ENCODE measurements at regions not wholly inside any gene's neighbourhood (a gene's known extent, or its start where the extent isn't known, plus 50 kb on each side); places are given as distances from the start of the nearest gene placed in this dataset.

DNA sequence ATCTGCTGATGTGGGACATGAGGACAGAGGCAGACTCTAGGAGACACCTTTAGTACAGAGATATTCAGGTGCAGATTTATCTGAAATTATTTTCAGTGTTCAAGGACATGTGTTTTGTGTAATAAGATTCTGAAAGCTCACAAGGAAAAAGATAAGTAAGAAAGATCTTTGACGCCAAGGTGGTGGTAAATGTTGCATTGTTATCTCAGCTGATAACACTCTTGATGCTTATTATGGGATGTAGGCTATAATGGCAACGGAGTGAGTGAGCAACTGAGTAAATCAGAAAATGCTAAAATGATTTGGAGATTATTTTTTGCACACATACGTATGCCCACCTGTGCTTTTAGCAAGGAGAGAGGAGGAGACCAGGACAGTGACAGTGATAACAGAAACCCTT, 510.9 kb downstream of the KLF12 start:
- Histone ChIP-seq H3K4me3 (no peak overlapping the region), H3K27me3 (0 out of 2 replicates have a peak, but pooled peaks cover 2% of the 10 kb centered on the region), H3K9me3 (no peaks in the 10 kb centered on the region), H3K36me3 (no peaks in the 10 kb centered on the region)
- no peak for DNase-seq

DNA sequence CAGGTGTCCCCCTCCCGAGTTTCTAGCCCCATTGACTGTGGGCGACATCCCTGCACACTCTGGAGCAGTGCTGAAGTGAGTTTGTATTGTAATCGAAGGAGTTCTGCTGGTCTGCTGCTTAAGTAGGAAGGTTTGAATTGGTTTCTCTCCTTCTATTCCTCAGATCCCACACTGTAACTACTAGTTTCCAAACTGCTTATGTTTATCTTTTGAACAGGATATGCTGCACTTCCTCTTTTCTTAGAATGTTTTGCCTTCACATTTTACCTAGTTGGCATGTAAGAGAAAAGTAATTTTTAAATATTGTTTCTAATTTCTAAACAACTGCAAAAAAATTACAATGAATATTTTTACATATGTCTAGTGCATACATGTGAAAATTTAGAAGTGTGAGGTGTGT, 511.8 kb downstream of the KLF12 start:
- Histone ChIP-seq H3K9me3 (no peaks in the 10 kb centered on the region), H3K4me3 (no peak overlapping the region), H3K36me3 (no peaks in the 10 kb centered on the region), H3K27me3 (0 out of 2 replicates have a peak, but pooled peaks cover 2% of the 10 kb centered on the region)
- DNase-seq, result no peak

DNA sequence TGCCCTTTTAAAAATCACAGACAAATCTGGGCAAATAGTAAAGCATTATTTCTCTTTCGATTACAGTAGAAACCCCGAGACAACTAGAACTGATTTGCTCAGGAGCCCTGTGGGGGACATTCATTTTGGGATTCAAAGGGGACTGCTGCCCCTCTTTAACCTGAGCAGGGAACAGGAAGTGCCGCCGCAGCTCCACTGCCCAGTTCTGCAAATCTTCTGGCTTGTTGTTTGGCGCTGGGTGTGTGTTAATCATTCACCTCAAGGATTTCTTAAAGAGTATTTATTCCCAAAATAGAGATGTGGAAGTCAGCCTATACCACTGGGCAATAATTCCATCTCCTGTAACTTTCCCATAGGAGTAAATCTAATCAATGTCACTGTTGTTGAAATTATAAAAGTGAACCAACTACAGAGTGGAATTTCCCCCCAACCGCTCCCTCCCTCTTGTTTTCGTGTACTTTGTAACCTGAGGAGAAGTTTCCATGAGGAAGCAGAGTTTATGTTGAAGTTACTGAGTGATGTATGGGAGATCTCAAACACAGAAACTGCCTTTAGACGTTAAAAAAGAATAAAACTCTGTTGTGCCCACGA, 515.8 kb downstream of the KLF12 start:
- Histone ChIP-seq H3K4me3 (no peak overlapping the region), H3K9me3 (no peaks in the 10 kb centered on the region), H3K36me3 (no peaks in the 10 kb centered on the region), H3K27me3 (peaks cover 4% of the 10 kb centered on the region; the same call in 1 of the 2 replicates)
- no peak for DNase-seq

DNA sequence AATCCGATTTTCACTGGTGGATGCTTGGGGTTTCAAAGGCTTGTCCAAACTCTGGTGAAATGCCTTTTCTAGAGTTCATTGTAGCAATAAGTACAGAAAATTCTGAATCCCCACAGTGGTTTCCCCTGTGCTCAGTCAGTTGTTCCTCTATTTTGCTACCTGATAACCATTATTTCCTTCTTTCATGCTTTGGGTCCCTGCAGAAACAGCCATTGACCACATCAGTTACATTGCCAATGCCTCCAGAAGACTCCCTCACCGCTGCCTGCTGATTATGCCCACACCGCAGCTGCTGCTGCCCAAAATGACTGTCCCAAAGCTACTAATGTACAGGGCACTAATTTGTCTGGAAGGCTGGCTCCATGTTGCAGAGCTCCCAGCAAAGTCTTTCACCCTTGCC, 517.3 kb downstream of the KLF12 start:
- H3K27me3 ChIP-seq, result peaks cover 4% of the 10 kb centered on the region; the same call in 1 of the 2 replicates
- no peak overlapping the region for H3K4me3 ChIP-seq
- H3K36me3 ChIP-seq, result no peaks in the 10 kb centered on the region
- DNase-seq, result no peak
- H3K9me3 ChIP-seq, result no peaks in the 10 kb centered on the region

DNA sequence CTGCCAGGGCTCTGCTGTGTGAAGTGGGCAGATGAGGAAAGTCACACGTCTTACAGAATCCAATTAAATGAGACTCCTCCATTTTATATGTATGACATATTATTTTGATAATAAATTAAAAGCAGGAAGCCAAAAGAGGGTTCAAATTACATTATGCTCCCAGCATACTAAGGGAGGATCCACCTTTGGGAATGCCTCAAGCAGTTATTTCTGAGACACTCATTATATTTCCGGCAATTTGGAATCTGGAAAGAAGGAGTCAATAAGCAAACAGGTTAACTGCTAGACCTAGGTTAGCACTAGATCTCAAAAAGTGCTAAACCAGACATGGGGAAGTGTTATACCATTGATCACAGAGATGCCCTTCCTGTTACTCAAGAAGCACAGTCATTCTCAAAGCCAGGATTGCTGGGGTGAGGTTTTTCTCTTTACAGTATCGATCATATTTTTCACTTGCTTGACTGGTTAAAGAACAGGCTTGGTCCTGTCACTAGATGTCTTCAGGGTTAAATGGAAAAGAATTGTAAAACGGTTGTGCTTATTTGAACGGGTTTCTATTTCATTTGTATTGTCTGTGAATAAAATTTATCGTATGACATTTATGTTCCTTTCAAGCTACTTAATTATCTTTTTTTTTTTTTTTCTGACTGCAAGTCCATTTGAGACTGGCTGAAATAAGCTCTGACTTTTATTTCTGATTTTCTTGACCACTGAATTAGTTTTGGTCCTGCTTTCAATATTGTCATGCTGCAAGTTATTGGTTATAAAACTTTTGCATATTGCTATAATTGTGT, 523.2 kb downstream of the KLF12 start:
- H3K9me3 ChIP-seq, result no peaks in the 10 kb centered on the region
- no peaks in the 10 kb centered on the region for H3K36me3 ChIP-seq
- H3K4me3 ChIP-seq, result no peak overlapping the region
- no peak for DNase-seq
- H3K27me3 ChIP-seq, result no peaks in the 10 kb centered on the region

DNA sequence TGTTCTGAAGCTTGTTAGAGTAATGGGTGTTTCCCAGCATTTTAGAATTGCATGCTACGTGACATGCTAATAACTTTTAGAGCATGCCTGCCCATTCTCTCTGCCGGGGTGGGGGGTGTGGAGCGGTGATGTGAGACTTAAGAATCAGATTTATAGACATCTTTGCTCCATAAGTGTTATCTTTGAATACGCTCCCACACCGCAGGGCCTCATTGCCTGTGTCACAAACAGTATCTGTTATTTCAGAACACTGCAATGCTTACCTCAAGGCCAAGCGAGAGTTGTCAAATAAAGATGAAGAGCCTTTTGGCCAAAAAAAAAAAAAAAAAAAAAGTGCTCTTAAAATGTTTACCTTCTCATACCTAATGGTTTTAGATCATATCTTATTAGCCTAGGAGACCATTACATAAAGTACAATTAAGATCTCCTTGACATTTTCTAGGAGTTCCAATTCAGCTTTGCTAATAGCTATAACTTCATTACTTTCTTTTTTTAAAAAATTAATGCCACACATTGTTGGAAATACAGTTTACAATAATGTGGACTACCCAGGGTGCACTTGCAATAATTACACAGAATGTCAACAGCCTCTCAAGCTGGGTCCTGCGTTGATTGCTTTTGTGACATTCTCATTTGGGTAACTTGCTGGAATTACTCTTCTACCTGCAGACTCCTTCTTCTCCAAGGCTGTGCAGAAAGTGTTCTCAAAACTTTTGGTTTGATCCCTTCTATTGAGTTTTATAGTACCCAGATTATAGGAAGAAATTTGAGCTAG, 525.3 kb downstream of the KLF12 start:
- no peak overlapping the region for H3K4me3 ChIP-seq
- no peaks in the 10 kb centered on the region for H3K36me3 ChIP-seq
- H3K9me3 ChIP-seq, result no peaks in the 10 kb centered on the region
- no peak for DNase-seq
- no peaks in the 10 kb centered on the region for H3K27me3 ChIP-seq

DNA sequence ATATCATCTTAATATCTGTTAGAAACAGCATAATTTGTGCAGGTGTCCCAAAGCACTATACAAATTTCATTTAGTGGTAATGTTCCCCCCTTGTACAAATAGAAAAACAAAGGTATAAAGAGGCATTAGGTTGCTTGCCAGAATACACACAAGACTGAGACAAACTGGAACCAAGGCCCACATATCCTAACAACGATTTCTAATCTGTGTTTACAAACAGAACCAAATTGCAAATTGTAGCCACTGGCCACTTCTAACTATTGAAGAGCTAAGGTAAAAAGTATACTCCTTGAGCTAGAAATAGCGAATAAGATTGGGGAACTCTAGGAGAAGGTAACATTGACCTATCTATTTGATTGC, 526.1 kb downstream of the KLF12 start:
- Histone ChIP-seq H3K4me3 (no peak overlapping the region), H3K9me3 (no peaks in the 10 kb centered on the region), H3K36me3 (no peaks in the 10 kb centered on the region), H3K27me3 (no peaks in the 10 kb centered on the region)
- no peak for DNase-seq

DNA sequence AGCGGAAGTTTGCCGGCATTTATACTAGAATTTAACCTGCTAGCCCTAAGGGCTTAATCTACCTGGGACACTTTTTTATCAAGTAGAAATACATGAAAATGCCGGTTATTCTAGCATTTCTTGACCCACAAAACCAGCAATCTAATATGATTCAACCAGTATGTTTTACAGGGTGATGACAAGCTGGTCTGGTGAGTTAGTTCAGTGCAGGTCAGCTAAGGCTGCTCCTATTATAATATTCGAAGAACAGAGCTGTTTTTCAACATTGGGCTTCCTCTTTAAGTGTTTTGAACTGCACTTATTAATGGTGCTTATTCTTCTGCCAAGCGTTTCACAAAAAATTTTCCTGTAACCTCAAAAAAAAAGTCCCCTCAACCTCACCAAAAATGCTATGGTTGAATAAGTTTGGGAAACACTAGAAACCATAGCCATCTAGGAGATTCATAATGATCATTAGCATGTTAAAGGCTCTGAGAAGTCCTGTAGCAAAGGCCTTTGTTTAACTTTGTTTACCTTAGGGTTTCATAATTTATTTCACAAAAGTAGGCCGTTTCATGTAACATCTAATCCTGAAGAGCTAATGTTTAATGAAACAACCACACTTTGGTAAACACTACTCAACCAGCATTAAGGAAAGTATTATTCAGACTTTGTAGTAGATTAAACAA, 526.6 kb downstream of the KLF12 start:
- Histone ChIP-seq H3K36me3 (no peaks in the 10 kb centered on the region), H3K9me3 (no peaks in the 10 kb centered on the region), H3K4me3 (no peak overlapping the region), H3K27me3 (no peaks in the 10 kb centered on the region)
- no peak for DNase-seq

DNA sequence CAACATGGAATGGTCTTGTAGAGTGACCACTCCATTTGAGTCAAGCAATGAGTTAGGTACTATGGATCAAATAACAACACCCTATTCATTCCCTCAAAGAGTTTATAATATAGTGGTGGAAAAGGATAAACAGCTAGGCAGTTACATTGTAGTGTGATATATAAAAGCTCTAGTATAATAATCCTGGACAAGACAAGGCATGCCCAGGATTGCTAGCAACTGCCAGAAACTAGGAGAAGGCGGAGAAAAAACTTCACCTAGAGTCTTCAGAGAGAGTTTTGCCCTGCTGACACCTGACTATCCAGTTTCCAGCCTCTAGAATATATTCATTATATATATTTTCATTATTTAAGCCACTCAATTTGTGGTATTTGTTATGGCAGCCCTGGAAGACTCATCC, 530.6 kb downstream of the KLF12 start:
- DNase-seq, result no peak
- H3K4me3 ChIP-seq, result no peak overlapping the region
- H3K9me3 ChIP-seq, result no peaks in the 10 kb centered on the region
- H3K27me3 ChIP-seq, result no peaks in the 10 kb centered on the region
- H3K36me3 ChIP-seq, result no peaks in the 10 kb centered on the region

DNA sequence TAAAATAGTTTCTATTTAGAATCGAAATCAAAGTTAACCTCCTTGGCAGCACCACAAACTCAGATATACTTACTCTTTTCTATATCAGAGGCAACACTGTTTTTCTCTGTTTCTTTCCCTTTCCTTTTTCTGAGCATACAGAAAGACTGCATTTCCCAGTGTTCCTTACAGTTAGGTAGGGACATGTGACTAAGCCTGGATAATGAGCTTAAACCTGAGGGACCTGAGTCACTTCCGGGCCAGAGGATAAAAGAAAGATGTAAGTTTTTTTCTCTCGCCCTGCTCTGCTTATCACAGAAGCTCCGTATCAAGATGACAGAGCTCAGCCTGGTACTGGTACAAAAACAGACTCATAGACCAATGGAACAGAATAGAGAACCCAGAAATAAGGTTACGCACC, 531.9 kb downstream of the KLF12 start:
- no peak for DNase-seq
- Histone ChIP-seq H3K4me3 (no peak overlapping the region), H3K9me3 (no peaks in the 10 kb centered on the region), H3K27me3 (no peaks in the 10 kb centered on the region), H3K36me3 (no peaks in the 10 kb centered on the region)

DNA sequence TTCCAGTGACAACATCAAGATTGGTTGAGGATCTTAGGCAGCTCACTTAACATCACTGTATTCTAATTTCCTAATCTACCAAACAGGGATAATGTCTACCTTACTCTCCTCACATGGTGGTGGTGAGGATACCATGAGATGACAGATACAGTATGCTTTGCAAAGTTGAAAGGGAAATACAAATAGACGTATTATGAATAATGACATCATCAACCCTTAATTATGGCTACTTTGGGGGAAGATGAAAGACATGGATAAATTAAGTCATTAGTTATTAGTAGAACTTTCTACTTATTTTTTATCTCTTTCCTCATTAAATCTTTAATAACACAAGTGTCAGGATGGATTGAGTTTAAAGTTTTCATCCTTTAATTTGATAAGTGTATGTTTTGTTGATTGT, 532.5 kb downstream of the KLF12 start:
- Histone ChIP-seq H3K36me3 (no peaks in the 10 kb centered on the region), H3K9me3 (no peaks in the 10 kb centered on the region), H3K27me3 (no peaks in the 10 kb centered on the region), H3K4me3 (no peak overlapping the region)
- no peak for DNase-seq

DNA sequence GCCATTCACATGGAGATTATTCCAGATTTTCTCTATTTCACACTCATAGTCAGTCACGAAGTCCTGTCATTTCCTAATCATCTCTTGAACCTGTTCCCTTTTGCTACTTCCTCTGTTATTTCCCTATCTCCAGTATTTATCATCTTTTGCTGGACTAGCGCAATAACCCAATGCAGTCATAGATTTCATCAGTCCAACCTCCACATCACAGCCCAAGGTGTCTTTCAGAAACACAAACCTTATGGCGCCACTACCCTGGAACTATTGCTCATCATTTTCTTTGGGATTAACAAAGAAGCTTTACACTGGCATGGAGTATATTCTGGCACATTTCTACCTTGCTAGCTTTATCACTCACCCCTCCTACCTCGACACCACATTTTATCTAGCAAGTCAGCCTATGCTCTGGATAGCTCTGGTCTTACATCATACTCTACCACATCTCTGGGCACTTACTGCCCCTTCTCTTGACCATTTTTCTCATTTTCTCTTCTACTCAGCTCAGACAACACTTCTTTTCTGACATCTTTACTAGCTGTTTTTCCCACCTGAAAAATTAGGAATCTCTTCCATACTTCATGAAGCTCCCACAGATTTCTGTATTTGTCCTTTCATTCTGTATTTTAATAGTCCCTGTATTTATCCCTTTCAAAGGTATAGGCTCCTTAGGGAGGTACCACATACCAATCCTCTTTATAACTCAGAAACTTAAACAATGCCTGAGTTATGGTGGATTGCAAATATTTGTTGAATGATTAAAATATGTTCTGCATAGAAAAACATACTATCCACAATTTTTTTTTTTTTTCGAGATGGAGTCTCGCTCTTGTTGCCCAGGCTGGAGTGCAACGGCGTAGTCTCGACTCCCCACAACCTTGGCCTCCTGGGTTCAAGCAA, 534.7 kb downstream of the KLF12 start:
- Histone ChIP-seq H3K9me3 (no peaks in the 10 kb centered on the region), H3K27me3 (no peaks in the 10 kb centered on the region), H3K4me3 (no peak overlapping the region), H3K36me3 (no peaks in the 10 kb centered on the region)
- DNase-seq, result no peak

DNA sequence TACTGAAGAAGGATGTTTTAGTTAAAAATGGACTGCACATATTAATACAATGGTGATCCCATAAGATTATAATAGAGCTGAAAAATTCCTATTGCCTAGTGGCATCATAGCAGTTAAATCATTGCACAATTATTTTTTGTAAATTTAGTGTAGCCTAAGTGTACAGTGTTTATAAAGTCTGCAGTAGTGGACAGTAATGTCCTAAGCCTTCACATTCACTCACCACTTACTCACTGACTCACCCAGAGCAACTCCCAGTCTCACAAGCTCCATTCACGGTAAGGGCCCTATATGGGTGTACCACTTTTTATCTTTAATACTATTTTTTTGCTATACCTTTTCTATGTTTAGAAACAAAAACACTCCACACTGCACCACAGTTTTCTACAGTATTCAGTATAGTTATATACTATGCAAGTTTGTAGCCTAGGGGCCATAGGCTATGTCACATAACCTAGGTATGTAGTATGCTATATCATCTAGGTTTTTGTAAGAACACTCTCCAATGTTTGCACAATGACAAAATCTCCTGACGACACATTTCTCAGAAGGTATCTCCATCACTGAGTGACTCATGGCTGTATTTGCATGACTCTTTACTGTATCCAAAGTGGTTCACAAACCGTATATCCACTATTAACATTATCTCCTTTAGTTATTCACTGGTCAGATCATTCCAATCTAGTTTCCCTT, 536.0 kb downstream of the KLF12 start:
- Histone ChIP-seq H3K4me3 (no peak overlapping the region), H3K36me3 (no peaks in the 10 kb centered on the region), H3K9me3 (no peaks in the 10 kb centered on the region), H3K27me3 (no peaks in the 10 kb centered on the region)
- no peak for DNase-seq

DNA sequence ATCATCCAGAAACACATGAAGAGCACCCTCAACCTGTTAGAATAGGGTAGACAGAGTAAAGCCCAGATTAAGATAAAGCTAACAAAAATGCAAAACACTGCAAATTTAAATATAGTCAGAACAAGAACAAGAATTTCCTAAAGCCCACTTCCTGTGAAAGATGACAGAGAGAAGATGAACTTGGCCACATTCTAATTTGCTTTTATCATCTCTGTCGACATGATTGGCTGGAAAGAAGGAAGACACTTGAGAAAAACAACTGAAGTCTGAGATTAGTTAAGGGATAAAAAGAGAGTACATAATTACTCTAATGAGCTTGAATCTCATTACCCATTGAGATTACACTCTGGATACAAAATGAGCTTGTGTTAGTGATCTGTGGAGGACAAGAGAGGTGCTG, 537.6 kb downstream of the KLF5 start:
- no peaks in the 10 kb centered on the region for H3K36me3 ChIP-seq
- no peak overlapping the region for H3K4me3 ChIP-seq
- no peaks in the 10 kb centered on the region for H3K27me3 ChIP-seq
- H3K9me3 ChIP-seq, result no peaks in the 10 kb centered on the region
- DNase-seq, result no peak

DNA sequence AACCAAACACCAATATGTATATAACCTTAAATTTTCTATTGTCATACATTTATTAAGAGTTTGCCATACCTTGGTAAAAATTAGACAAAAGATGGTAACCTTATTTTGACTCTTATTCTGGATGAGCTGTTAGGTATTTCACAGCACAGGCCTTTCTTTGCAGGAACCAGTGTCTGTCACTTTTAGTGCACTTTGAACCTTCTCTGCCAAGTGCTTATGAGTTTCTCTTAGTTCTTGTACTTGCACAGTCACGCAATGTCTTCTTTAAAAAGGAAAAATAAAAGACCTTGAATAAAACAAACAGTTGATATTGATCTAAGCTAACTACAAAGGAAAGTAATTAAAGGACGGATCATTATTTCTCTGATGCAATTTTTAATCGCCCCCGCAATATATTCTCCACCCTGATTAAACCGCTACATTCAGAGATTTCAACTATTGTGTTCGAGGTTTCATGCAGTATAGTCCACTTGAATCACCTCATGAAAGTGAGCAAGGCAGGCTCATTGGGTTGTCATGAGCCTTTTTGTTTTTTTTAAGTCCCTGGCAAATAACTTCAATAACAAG, 534.5 kb downstream of the KLF5 start:
- no peaks in the 10 kb centered on the region for H3K36me3 ChIP-seq
- H3K27me3 ChIP-seq, result no peaks in the 10 kb centered on the region
- no peak for DNase-seq
- no peak overlapping the region for H3K4me3 ChIP-seq
- no peaks in the 10 kb centered on the region for H3K9me3 ChIP-seq

DNA sequence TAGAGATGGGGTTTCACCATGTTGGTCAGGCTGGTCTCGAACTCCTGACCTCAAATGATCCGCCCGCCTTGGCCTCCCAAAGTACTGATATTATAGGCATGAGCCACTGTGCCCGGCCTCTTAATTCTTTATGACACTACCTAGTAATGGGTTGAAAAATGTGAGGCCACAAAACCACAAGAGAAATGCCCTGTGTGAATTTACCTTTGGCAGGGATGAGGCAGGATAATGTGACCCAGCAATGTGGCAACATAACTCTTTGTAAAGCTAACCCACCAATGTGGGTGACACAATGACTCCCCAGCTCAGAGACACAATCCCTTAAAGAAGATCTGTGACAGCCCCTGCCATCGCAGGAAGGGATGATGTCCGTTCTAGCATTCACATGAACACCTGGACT, 533.1 kb downstream of the KLF5 start:
- Histone ChIP-seq H3K27me3 (no peaks in the 10 kb centered on the region), H3K4me3 (no peak overlapping the region), H3K36me3 (no peaks in the 10 kb centered on the region), H3K9me3 (no peaks in the 10 kb centered on the region)
- DNase-seq, result no peak
